Brain microvascular endothelial cell (primary cell): ENCODE measurements at regions not wholly inside any gene's neighbourhood (a gene's known extent, or its start where the extent isn't known, plus 50 kb on each side); places are given as distances from the start of the nearest gene placed in this dataset.

Experiments used
- DNase-seq: peaks from one replicate; pipeline ENCODE4 v3.0.0-alpha.2; 2020
- H3K27ac ChIP-seq: fragments of 250-450 bp; sonication (Bioruptor Pico); 2 replicates; pipeline ENCODE4 v1.5.1; 2020; ENCODE audit warnings: mild to moderate bottlenecking, moderate library complexity
- H3K27me3 ChIP-seq: fragments of 250-450 bp; sonication (Bioruptor Pico); replicated peaks from 2 replicates; pipeline ENCODE4 v1.5.1; 2020; ENCODE audit warnings: mild to moderate bottlenecking
- H3K36me3 ChIP-seq: fragments of 250-450 bp; sonication (Bioruptor Pico); replicated peaks from 2 replicates; pipeline ENCODE4 v1.5.1; 2020; ENCODE audit warnings: mild to moderate bottlenecking
- H3K4me3 ChIP-seq: 2 replicates; pipeline ENCODE4 v1.5.1; 2011; ENCODE audit warnings: low read depth, mild to moderate bottlenecking, control low read depth, low read length, moderate library complexity
- CTCF ChIP-seq: IDR thresholded peaks from 2 replicates; pipeline ENCODE4 v1.5.1; 2011; ENCODE audit warnings: low read depth, mild to moderate bottlenecking, moderate library complexity, low read length, control low read depth, inconsistent platforms; ENCODE audit errors: missing control alignments
- in situ Hi-C: cut with HindIII; loops from 2 replicates; pipeline ENCODE4 v1.10.0; 2017; ENCODE audit warnings: low sequenced_read_pairs, low pct_ligation_motif_present

DNA sequence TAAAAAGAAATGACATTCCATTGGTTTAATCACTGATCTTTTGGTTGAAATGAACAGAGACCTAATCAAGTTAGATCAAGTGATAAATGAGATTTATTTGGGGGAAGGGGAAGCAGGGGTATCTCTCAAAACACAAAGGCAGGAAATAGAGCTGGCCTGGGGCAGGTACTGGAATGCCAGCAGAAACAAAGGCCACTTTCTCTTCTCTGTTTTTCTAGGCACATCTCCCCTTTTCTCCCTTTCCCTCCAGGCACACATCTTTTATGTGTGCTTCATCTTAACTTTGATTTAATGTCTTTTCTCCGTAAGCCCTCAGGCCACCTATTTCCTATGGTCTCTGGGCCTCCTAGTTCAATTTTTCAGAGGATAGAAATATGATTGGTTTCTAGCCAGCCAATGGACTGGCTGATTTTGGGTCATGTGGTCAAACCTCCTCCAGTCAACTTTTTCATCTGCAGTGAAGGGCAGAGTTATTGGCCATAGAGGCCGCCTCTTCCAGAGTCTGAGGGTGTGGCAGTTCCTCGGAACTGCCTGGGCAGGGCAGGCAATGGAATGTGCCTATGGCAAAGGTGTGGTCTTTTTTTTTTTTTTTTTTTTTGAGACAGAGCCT, 58.9 kb upstream of the FAM136A start:
- TF ChIP-seq CTCF: no peak
- Histone ChIP-seq H3K27me3 (no peaks in the 10 kb centered on the region), H3K27ac (no peak overlapping the region), H3K4me3 (no peak overlapping the region), H3K36me3 (no peaks in the 10 kb centered on the region)
- in situ Hi-C loops: no loop called here
- no peak for DNase-seq

- Histone ChIP-seq H3K27ac (no peak overlapping the region), H3K27me3 (no peaks in the 10 kb centered on the region), H3K4me3 (no peak overlapping the region), H3K36me3 (no peaks in the 10 kb centered on the region)
- DNase-seq: no peak
- in situ Hi-C loops: no loop called here
- no peak for TF ChIP-seq CTCF
Measured at GRCh38 chr2:70357684-70358071, 55.8 kb upstream of the FAM136A start.

DNA sequence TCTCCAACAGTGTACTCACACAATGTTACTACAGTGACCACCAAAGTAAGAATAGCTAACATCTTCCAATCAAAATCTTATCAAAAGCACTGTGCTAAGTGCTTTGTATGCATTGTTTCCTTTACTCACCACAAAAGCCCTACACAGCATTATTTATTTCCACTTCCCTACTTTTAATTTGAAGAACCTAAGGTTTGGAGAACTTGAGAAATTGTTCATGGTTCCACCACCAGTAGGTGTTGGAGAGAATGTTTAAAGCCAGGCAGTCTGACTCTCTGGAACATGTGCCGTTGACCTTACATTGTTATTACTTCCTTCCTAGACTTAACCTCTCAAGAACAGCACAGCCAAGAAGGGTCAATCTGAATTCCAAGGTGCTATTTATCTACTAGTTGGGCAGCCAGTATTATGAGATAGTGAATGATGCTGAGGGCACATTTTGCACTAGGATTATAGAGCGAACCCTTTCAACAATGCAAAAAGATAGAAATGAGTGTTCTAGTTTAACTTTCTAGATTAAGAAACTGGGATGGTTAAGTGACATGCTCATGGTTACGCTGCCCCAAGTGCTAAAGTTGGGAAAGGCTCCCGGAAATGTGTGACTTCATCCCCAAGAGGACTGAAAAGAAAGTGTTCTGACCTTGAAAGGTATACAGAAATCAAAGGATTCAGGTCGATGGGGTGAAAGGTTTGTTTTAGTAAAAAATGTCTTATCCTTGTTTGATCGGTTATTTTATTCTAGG, 55.2 kb upstream of the FAM136A start:
- H3K36me3 ChIP-seq: no peaks in the 10 kb centered on the region
- TF ChIP-seq CTCF: no peak
- no peaks in the 10 kb centered on the region for H3K27me3 ChIP-seq
- in situ Hi-C loops: no loop called here
- no peak overlapping the region for H3K27ac ChIP-seq
- no peak overlapping the region for H3K4me3 ChIP-seq
- no peak for DNase-seq

DNA sequence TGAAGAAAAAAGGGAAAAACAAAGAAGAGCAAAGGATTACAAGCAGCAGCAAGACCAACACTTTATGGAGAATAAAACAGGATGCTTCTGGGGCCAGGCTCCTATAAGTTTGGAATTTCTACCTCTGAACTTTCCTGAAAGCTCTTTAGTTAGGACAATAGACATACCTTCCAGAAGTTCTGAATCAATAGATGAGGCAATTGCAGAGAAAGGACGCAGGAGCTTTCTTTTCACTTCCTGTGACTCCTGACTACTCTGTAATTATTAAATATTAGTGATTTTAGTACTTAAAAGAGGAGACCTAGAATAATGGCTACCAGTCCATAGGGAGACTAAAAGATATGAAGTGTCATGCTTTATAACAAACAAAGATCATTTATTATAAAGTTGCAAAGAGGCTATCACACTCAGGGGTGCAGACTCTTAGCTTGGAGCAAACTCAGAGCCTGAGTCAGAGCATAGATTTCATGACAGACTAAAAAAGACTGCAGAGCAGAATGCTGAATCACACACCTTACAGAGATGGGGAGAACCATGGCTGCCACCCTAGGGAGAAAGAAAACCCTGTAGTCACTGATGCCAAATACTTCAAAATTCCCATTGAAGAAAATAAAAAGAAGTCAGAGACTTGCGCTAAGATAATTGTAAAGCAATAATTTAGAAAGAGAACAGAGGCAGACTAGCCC, 52.5 kb upstream of the FAM136A start:
- H3K27me3 ChIP-seq: no peaks in the 10 kb centered on the region
- TF ChIP-seq CTCF: no peak
- H3K27ac ChIP-seq: no peak overlapping the region
- no peaks in the 10 kb centered on the region for H3K36me3 ChIP-seq
- in situ Hi-C loops: no loop called here
- no peak overlapping the region for H3K4me3 ChIP-seq
- DNase-seq: no peak
